ENCODE measurements at regions not wholly inside any gene's neighbourhood (a gene's known extent, or its start where the extent isn't known, plus 50 kb on each side); places are given as distances from the start of the nearest gene placed in this dataset.
"Not testable (repeated sequence)": the region's sequence is repeated elsewhere in the genome, so short reads cannot be mapped to it uniquely, and the experiment has no call there.

DNA sequence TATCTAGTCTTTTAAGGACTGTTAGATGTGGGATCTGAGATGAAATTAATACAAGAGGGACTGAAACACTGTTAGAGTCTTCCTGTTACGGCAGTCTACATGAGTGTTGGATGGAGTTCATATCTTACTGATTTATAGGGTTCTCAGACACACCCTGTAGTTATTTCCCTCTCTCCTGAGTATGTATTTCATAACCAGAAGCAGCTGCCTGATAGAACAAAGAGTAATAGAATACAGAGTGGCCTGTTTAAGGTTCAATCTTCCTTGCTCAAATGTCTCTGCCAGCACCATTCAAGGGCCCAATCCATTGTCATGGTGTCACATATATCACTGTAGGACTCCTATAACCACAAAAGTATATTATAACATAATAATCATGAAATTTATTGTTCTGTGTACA, 1229.1 kb upstream of the ACVR2A start:
- no peak for DNase-seq

DNA sequence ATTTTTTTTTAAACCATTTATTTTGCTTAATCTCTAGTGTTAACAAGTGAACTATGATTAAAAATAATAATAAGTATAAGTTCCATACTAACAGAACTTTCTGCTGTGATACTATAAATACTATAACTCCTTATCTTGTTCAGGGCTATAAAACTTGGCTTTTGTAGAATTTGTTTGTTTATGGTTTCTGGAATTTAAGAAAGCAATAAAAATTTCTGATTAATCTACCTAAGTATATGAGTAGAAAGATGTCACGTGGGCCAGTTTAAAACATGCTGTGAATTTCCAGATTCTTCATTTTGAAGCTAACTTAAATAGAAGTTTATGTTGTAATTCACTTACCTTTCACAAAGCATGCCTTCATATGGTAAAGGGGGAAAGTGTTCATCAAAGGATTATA, 1236.3 kb upstream of the ACVR2A start:
- DNase-seq = no peak

DNA sequence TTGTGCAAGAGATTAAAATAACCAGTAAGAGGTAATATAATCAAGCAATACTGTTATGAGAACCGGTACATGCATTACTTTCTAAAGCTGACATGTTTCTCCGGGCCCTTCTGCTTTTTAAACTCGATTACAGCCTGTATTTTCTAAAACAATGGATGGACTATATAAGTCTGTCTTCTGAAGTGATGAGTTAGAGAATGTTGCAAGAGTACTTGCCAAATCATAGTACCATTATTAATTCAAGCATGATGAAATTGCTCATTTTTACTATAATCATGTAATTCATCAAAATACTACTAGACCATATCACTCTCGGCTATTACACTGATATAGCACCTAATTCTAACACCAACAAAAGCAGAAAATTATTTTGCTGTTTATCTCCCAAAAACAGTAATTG, 1240.3 kb upstream of the ACVR2A start:
- no peak for DNase-seq

DNA sequence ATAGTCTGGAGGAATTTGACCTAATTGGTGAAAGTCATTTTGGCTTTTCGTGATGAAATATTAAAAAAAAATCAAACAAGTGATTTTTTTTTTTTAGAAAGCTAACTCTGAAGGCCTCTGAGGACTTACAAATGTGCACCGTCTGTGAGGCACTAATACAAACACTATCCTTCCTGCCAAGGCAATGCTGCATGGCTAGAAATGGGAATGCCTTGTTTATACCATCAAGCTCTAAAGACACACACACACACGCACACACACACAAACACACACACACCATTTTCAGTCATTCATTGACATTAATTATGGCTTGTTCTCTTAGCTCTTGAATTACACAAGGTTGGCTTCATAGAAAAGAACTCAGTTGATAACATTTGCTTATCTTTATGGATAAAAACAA, 1242.0 kb upstream of the ACVR2A start:
- DNase-seq = no peak

DNA sequence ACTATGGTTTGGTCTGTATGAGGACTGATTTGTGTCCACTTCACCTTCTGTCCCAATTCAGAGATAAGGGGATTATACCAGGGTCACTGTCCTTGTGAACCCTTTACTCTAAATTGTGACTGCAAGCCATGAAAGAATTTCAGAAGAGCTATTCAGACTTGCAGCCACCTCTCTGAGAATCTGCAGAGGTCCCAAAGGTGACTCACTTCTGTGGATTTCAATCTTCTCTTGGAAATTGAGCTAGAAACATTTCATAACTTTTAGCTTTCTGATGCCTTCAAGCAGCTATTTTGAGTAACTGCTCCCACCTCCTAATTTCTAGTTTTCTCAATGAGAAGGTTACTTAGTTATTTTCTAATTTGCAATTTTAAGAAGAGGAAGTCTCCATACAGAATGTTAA, 1242.4 kb upstream of the ACVR2A start:
- DNase-seq = no peak

DNA sequence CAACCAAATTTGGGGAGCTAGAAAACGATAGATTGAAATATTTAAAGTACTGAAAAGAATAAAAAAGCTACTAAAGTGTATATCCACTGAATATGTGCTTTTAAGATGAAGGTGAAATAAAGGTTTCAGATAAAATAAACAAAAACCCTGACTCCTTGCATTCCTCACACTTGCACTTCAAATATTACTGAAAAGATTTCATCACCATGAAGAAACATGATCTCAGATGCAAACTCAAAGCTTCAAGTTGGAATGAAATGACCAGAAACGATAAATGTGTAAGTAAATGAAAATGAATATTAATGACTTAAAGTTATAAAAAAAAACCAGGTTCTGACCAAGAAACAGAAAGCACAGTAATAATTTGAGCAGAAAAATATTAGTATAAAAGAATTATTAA, 1246.0 kb upstream of the ACVR2A start:
- DNase-seq = no peak

DNA sequence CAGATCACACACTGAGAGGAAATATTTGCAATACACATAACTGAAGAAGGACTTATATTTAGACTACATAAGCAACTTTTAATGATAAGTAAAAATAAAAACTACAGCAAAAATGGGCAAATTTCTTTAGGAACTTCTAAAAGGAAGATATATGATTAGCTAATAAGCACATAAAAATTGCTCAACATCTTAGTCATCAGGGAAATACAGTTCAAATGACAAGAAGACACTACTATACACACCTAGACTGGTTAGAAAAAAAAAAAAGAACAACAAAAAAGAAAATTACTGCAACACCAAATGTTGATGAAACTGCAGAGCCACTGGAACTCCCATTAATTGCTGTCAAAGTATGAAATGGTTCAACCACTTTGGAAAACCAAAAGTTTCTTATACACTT, 1247.5 kb upstream of the ACVR2A start:
- no peak for DNase-seq

DNA sequence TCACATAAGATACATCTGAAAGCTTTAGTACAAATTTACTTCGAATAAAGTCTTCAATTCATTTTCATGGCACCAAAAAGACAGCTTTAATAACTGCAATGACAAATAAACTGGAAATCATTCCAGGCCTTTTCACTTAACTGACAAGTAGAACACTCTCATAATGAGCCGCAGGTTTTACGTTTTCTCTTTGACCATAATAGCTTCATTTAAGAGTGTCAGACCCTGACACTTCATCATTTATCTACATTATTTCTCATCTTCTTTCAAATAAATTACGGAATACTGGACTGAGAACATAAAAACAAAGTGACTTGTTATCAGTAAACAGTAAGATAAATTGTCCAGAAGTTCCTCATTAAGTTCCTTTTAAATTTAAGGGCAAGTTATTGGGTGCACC, 1252.9 kb upstream of the ACVR2A start:
- DNase-seq = no peak

DNA sequence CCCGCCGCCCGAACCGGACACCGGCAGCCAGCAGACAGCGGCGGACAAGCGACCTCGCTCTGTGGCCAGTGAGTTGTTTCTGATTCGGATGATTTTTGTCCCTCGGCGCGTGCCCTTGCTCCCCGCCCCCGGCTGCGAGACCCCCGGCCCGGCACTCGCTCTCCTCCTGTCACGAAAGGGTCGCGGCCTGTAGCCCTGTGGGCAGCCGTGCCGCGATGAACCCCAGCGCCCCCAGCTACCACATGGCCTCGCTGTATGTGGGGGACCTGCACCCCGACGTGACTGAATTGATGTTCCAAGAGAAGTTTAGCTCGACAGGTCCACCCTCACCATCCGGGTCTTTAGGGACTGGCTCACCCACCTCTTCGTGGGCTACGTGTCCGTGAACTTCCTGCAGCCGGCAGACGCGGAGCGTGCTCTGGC, 1257.5 kb upstream of the ACVR2A start:
- no peak for DNase-seq

DNA sequence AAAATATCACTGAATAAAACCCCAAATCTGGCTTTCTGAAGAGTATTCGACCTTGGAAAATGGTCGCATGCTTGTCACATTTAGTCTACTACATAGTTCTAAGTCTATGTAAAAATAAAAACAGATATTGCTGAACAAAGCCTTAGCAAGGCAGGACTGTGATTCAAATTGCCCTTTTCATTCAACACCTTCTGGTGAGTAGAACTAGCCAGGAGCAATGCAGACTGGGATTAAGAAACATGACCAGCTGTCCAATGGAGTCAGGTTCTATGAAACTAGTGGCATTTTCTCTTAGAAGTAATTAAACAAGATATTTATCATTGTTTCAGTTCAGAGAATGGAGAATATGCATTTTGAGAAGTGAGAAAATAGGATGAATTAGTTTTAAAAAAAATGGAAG, 1260.5 kb upstream of the ACVR2A start:
- DNase-seq = no peak

DNA sequence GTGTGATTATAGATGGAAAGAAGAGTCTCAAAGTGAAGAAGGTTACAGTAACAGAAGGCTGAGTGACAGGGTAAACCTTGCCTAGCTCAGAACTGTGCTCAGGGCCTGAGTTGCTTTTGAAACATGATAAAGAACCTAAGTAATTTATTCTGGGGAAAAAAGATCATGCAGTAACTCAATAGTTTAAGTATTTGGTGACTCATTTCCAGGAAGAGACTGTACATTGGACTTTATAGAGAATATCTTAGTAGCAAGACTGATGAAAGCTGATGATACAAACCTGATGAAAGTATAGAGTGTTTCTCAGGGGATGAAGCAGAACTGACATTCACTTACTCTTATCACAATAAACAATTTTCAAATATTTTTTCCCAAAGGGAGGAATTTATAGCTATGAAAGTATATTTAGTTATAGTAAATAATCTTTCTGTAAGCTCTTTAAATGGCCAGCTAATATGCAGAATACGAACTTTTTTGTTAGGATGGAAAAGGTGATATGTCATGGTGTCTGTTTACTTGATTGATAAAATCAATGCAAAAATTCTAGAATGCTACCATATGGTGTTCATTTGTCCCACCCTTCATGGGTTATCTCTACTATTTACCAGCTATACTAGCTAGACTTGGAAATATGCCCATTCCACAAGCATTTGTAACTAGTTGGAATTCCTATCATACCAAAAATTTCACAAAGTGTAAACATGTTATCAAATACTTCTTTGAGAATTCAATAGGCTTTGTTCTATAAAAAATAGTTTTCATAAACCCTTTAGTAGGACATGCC, 1265.5 kb upstream of the ACVR2A start:
- no peak for DNase-seq

DNA sequence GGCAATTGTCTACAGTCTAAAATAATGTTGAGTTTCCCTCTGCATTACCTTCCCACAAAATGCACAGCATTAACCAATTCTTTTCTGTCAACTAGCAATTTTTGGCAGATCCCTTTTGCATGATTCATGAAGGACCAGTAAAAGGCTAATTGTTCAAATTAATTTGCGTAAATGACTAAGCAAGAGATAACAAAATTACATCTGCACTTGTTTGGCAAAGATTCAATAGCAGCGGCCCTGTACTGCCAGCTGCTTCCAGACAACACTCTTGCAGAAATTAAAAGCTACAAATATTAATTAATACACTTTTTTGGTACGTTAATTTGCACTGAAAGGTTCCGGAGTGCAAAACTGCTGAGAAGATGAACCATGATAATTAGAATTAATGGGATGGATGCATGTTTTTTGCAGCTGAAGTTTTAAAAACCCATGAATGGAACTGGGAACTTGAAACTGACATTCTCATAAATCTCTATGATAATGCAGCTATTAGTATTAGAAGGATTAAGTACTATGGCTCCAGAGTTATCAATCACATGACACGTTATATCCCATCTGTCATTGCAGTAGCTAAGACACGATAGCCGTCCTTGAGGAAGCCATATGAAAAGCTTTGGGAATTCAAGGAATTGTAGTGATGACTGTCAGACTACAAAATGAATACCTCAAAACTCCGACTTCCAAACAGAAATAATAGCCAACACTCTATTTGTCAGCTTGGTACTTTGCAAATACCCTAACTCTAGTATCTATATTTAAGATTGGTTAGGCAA, 1268.3 kb upstream of the ACVR2A start:
- no peak for DNase-seq

DNA sequence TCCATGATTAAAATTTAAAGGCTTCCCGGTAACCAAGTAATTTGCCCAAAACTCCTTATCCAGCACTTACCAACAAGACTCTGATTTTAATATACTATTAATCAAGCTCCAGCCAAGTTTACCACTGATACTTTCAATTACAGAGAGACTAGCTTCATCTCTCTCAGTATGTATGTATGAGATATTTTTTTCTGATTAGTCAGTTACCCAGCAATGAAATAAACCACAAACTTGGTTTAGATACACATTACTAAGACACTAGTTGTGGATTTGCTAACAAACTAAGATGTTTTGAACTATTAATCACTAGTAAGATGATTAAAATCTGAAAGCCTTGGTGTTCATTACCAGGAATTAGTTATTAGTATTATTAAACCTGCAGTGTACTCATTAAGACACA, 1272.2 kb upstream of the ACVR2A start:
- DNase-seq = no peak

DNA sequence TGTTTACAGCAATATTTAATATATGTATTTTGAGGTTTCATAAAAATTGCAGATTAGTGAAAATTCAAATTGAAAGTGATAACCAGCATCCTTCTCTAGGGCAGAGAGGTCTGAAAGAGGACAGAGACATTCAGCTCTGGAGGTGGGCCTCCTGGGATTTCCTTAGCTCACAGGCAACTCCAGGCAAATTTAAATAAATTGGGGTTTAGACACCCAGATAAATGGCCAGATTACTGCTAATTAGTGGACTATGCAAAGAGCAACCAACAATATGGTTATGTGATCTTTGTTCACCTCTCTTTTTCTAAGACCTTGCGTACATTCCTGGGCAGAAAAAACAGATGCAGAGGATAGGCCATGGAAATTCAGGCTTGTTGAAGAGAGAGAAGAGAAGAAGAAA, 1282.8 kb upstream of the ACVR2A start:
- no peak for DNase-seq

DNA sequence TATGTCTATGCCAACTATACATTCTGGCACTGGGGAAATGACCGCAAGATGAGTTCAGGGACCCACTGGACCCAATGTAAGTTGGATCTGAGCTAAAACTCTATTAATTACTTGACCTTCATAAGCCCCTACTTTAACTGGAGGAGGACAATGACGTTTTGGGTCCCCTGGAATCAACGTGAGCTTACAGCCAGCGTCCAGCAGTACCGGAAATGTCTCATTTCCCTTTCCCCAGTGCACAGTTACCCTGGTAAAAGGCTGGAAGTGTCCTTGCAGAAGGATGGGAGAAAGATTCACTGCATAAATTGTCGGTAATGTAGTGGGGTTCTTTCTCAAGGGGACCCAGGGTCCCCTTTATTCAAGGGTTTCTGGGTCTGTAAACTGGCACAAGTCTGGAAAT, 1297.6 kb upstream of the ACVR2A start:
- DNase-seq = no peak

DNA sequence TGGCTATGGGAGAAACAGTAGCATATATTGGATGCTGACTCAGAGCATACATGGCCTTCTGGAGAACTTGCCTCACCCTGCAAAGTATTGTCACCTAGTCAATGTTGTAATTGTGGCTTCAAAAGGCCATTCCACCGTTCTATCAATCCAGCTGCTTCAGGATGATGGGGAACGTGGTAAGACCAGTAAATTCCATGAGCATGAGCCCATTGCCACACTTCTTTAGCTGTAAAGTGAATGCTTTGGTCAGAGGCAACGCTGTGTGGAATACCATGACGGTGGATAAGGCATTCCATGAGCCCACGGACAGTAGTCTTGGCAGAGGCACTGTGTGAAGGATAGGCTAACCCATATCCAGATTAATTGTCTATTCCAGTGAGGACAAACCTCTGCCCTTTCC, 1300.1 kb upstream of the ACVR2A start:
- DNase-seq = no peak

DNA sequence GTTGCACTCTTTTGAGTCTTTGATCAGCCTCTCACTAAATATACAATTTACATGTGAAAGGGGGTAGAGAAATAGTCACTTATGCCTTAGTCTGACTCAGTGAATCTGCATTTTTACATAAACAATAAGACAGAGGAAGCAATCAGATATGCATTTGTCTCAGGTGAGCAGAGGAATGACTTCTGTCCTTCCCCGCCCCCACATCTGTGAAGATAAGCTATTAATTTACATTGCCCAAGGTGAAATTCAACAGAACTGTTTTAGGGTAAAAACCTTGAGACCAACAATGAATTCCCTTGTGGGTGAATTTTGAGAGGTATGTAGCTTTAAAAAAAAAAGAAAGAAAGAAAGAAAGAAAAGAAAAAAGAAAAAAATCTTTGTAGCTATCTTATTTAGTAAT, 1302.9 kb upstream of the ACVR2A start:
- DNase-seq = no peak

DNA sequence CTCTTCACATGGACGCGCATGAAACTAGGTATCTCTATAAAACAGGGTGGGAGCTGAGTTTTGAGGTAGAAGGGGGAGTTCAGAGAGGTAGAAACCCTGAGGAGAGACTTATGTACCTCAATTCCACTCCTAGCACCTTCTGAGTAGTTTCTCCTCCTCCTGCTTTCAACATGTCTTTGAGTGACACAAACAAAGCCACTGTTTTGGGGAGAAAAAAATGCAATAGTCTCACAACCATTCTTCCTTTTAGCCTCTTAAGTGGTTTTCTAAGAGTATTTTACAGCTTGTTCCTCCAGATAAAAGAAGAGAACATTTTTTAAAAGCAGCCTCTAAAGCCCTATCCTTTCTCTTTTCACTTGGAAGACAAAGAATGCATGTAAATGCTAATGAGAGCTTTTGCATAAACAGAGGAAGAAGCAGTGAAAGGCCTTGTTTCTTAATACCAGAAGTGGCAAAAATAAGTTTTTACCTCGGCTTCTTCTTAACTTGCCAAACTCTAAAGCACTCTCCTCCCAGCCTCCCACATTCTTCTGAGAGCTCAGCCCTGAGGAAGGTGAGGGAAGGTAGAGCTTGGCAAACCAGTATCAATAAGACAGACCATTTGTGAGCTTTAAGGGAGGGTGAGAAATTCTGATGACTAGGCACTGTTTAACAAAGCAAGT, 1304.4 kb upstream of the ACVR2A start:
- no peak for DNase-seq

DNA sequence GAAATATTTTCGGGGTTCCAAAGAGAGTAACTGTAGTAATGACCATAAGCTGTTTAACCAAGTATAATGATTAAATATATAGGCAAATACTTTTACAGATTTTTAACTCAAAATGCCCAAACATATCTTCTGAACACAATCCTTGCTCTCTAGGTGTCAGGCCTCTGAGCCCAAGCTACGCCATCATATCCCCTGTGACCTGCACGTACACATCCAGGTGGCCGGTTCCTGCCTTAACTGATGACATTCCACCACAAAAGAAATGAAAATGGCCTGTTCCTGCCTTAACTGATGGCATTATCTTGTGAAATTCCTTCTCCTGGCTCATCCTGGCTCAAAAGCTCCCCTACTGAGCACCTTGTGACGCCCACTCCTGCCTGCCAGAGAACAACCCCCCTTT, 1305.1 kb upstream of the ACVR2A start:
- not testable (repeated sequence) for DNase-seq

DNA sequence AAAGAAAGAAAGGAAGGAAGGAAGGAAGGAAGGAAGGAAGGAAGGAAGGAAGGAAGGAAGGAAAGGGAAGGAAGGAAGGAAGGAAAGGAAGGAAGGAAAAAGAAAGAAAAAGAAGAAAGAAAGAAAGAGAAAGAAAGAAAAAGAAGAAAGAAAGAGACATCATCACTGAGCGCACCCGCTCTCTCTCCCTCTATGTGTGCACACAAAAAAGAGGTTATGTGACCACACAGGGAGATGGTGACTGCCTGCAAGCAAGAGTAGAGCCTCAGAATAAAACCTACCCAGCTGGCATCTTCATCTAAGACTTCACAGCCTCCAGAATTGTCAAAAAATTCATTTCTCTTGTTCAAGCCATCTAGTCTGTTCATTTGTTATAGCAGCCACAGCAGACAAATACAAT, 1307.4 kb upstream of the ACVR2A start:
- no peak for DNase-seq

DNA sequence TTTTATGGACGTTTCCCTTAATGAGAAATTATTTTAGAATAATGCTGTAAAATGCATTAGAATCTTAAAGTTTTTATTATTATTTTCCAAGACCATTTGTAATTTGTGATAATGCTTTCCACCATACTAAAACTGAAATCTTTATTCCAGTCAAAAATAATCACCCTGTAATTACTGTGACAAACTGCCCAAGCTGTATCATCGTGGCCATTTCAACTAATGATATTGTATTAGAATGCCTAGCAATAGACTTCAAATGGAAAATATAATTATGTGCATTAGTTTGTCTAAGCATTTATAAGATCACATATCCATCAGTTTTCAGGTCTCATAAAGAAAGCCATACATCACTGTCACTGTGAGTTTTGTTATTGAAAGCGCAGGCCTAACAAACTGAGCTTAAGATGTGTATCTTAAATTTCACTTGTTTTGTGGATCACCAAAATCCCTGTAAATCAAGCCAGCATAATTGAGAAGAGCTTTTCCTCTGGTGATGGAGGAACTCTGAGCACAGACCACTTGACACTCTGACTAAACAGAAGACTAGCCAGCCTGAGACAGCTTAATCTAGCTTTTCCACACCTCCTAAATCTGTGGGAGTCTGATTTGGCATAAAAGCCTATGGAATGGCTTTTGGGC, 1312.2 kb upstream of the ACVR2A start:
- no peak for DNase-seq

DNA sequence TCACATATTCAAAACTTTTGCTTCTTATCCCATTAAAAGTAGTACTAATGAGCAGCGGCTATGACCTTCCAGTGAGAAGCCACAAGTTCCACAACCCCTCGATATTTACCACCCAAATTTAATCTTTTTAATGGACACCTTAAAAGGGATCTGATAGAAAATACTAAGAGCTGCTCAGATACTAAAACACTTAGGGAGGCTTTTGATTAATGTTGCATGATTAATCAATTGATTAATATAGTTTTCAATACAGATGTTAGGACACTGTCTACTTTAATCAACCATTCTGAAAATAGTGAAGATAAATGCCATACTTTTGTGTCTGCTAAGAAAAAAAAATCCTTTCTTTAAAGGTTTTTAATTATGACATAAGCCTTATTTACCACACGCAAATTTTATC, 1312.8 kb upstream of the ACVR2A start:
- no peak for DNase-seq

DNA sequence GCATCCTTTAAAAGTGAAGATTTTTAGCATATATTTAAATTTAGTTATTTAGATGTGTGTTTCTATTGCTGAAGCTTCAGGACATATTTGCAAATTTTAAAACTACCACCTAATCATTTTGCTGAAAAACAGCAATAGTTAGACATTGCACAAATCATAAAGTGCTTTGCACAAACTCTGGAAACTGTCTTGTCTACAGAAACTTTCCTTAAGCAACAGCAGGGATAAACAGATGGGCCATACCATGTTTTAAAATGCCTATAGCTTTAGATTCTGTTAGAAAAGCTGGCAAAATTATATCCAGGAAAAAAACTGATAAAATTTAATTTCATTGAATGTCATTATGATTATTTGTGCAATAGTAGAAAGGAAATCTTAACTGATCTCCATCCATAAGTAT, 1313.9 kb upstream of the ACVR2A start:
- DNase-seq = no peak

DNA sequence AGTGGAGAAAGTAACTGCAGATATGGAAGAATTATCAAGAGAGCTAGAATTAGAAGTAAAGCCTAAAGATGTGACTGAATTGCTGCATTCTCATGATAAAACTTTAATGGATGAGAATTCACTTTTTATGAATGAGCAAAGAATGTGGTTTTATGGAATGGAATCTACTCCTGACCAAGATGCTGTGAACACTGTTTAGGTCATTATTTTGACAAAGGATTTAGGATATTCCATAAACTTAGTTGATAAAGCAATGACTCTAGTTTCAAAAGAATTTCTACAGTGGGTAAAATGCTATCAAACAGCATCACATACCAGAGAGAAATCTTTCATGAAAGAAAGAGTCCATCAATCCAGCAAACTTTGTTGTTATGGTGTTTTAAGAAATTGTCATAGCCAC, 1317.7 kb upstream of the ACVR2A start:
- no peak for DNase-seq

Measured in activated gamma-delta T cell treated with Interleukin-2 at 50 U/mL for 16 hours (primary cell).